Body of pancreas (tissue), 4 donors: ENCODE measurements at regions not wholly inside any gene's neighbourhood (a gene's known extent, or its start where the extent isn't known, plus 50 kb on each side); places are given as distances from the start of the nearest gene placed in this dataset.

Experiments used
- CTCF ChIP-seq, 7 experiments: fragments of 450-650 bp in 4 of 7; fragments of 200-600 bp in 3 of 7; sonication (generic) in 3 of 7; IDR thresholded peaks; one replicate each; pipeline ENCODE4 v1.5.1; 2016 to 2019; ENCODE audit warnings: antibody characterized with exemption in 7 of 7
- POLR2A ChIP-seq, 3 donors: fragments of 450-650 bp; IDR thresholded peaks; one replicate each; pipeline ENCODE4 v1.6.1; 2016; ENCODE audit warnings: antibody characterized with exemption in 3 of 3, mild to moderate bottlenecking in 2 of 3

DNA sequence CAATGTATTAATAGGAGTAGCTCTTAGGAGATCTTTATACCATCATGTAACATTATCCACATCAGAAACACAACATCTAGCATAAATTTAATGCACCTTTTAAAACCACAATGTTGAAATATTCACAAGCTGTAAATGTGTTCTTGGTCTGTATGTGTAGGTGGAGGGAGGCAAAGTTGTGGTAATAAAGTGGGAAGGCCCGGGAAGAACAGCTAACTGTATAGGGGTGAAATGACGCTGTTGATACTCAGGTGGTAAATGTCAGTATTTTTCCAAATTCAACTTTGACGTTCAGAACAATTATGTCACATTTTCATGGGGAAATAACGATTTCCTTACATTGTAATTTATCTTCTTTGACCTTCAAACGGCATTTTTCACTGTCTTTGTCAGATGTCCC, 146.0 kb upstream of the STMND1 start:
- TF ChIP-seq POLR2A (IDR thresholded peaks at IDR 0.05) (no peak), CTCF (IDR thresholded peaks at IDR 0.05) (no peak)
